Adrenal gland (tissue), 9 donors: ENCODE measurements at regions not wholly inside any gene's neighbourhood (a gene's known extent, or its start where the extent isn't known, plus 50 kb on each side); places are given as distances from the start of the nearest gene placed in this dataset.

Experiments
- DNase-seq, 7 donors: peaks; one replicate each; pipeline ENCODE4 v3.0.0-alpha.2; 2019 to 2020
- H3K27ac ChIP-seq, 5 donors: fragments of 200-600 bp; sonication (generic) in 4 of 5; 1 replicate in 3 of 5; 2 replicates in 2 of 5; pipeline versions ENCODE4 v1.5.1 to v1.8.0; 2016 to 2020; ENCODE audit warnings: mild to moderate bottlenecking in 1 of 5
- H3K27me3 ChIP-seq: fragments of 200-600 bp; 2 replicates; pipeline ENCODE4 v1.8.0; 2021
- H3K36me3 ChIP-seq, 2 donors: fragments of 200-600 bp; replicated peaks in 1 of 2; 1 replicate in 1 of 2; 2 replicates in 1 of 2; pipeline versions ENCODE4 v1.5.1 to v1.8.0; 2018 to 2022
- H3K4me1 ChIP-seq, 2 donors: fragments of 200-600 bp; replicated peaks in 1 of 2; 1 replicate in 1 of 2; 2 replicates in 1 of 2; pipeline versions ENCODE4 v1.5.1 to v1.8.0; 2018 to 2021
- H3K4me3 ChIP-seq, 4 donors: fragments of 200-600 bp; sonication (generic) in 3 of 4; one replicate each; pipeline ENCODE4 v1.5.1; 2016 to 2018
- H3K9me3 ChIP-seq, 3 donors: fragments of 200-600 bp; sonication (generic) in 1 of 3; replicated peaks in 1 of 3; 1 replicate in 2 of 3; 2 replicates in 1 of 3; pipeline versions ENCODE4 v1.5.1 to v1.8.0; 2016 to 2021
- POLR2A ChIP-seq, 2 donors: fragments of 450-650 bp; IDR thresholded peaks; one replicate each; pipeline ENCODE4 v1.6.1; 2017; ENCODE audit warnings: antibody characterized with exemption in 2 of 2, mild to moderate bottlenecking in 2 of 2, moderate library complexity in 1 of 2
- WGBS, 4 donors: extraction: QIAGEN DNeasy Blood & Tissue Kit in 2 of 4; methylation state at CpG; one replicate each; pipeline versions ENCODE4 v1.1.5 to v1.1.7; 2013 to 2017; 5-methylcytosine and 5-hydroxymethylcytosine counted together
- intact Hi-C, 2 donors: fragments of 100-400 bp; cut with DNase I; formaldehyde crosslinking; loops; one replicate each; pipeline versions ENCODE4 v1.14.1 to v1.15.0; 2022 to 2023
- TF ChIP-seq, protein P1 (sequence below), 6 experiments: fragments of 450-650 bp in 4 of 6; fragments of 200-600 bp in 2 of 6; sonication (generic) in 1 of 6; IDR thresholded peaks; 1 replicate in 5 of 6; 2 replicates in 1 of 6; pipeline versions ENCODE4 v1.5.1 to v1.8.0; 2016 to 2021; ENCODE audit warnings: antibody characterized with exemption in 6 of 6, mild to moderate bottlenecking in 2 of 6, moderate library complexity in 1 of 6
- donor health status: healthy with polysubstance abuse.
- donor health status: Bipolar disorder and iron deficiency.
- donor health status: DM: yes; HTN: yes; CAD: no.
- donor health status: DM: no; HTN: no; CAD: no.
- donor health status: DM: no; HTN: no; CAD: no.

DNA sequence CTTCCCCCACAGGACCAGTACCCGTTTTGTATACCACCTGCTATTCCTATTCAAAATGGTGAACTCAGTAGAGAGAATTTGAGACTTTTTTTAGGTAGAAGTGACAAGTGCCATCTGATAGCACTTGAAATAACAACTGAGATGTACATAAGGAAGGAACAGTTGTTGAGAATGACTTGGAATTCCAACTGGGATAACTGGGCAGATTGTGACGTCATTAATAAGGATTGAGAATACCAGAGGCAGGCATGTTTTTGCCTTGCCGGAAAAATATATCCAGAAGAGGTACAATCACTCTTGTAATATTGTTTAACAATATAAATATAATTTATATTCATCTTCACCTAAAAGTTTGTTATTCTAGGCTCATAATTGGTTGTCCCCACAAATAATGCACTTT lies 454.1 kb upstream of the RGMA start:
- intact Hi-C loops, result no loop called here
- Histone ChIP-seq H3K27me3 (no peaks in the 10 kb centered on the region), H3K4me3 (no peak overlapping the region), H3K9me3 (no peaks in the 10 kb centered on the region), H3K4me1 (no peaks in the 10 kb centered on the region), H3K27ac (no peak overlapping the region), H3K36me3 (no peaks in the 10 kb centered on the region)
- WGBS, 4 donors, result 41 to 75% (median 62%) methylated on average over 3 of the region's 3 CpGs
- TF ChIP-seq, protein P1, sequence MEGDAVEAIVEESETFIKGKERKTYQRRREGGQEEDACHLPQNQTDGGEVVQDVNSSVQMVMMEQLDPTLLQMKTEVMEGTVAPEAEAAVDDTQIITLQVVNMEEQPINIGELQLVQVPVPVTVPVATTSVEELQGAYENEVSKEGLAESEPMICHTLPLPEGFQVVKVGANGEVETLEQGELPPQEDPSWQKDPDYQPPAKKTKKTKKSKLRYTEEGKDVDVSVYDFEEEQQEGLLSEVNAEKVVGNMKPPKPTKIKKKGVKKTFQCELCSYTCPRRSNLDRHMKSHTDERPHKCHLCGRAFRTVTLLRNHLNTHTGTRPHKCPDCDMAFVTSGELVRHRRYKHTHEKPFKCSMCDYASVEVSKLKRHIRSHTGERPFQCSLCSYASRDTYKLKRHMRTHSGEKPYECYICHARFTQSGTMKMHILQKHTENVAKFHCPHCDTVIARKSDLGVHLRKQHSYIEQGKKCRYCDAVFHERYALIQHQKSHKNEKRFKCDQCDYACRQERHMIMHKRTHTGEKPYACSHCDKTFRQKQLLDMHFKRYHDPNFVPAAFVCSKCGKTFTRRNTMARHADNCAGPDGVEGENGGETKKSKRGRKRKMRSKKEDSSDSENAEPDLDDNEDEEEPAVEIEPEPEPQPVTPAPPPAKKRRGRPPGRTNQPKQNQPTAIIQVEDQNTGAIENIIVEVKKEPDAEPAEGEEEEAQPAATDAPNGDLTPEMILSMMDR (IDR thresholded peaks at IDR 0.05), result no peak
- no peak for DNase-seq

DNA sequence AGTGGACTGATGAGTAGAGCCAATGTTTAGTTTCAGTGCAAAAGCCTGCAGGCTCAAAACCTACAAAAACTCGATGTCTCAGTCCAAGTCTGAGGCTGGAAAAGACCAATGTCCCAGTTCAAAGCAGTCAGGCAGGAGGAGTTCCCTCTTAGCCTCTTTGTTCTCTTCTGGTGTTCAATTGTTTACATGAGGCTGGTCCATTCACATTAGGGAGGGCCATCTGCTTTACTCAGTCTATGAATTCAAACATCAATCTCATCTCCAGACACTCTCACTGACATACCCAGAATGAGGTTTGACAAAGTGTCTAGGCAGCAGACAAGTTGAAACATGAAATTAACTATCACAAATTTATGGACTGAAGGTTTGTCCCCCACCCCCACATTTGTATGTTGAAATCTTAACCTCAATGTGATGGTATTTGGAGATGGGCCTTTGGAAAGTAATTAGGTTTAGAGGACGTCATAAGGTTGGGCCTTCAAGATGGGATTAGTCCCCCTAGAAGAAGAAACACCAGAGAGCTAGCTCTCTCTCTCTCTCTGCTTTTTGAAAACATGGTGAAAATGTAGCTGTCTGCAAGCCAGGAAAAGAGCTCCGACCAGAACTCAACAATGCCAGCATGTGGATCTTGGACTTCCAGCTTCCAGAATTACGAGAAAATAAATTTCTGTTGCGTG lies 438.5 kb upstream of the RGMA start:
- Histone ChIP-seq H3K36me3 (no peaks in the 10 kb centered on the region), H3K4me3 (no peak overlapping the region), H3K4me1 (no peaks in the 10 kb centered on the region), H3K27me3 (no peaks in the 10 kb centered on the region), H3K9me3 (no peaks in the 10 kb centered on the region), H3K27ac (no peak overlapping the region)
- TF ChIP-seq, protein P1 (IDR thresholded peaks at IDR 0.05), result no peak
- no peak for TF ChIP-seq POLR2A (IDR thresholded peaks at IDR 0.05)
- intact Hi-C loops, result no loop called here
- no peak for DNase-seq
- WGBS, 4 donors, result 69 to 77% (median 73%) methylated on average over 5 of the region's 5 CpGs

DNA sequence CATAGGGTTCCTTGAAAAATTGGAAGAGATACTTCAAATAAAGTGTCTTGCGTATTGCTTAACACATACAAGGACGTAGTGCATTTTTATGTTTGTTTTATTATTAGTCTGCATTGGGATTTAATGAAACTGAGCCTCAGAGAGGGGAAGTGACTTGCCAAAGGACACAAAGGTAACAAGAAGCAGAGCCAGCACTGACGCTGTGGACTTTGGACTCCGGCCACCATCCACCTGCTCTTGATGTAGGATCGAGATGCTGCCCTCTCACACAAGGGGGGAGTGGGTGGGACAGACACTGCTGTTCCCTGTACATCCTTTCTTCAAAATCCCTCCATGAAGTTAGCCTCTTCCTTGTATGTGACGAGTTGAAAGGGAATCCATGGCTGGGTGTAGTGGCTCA lies 435.4 kb upstream of the RGMA start:
- no peak overlapping the region for H3K27ac ChIP-seq
- DNase-seq, result no peak

DNA sequence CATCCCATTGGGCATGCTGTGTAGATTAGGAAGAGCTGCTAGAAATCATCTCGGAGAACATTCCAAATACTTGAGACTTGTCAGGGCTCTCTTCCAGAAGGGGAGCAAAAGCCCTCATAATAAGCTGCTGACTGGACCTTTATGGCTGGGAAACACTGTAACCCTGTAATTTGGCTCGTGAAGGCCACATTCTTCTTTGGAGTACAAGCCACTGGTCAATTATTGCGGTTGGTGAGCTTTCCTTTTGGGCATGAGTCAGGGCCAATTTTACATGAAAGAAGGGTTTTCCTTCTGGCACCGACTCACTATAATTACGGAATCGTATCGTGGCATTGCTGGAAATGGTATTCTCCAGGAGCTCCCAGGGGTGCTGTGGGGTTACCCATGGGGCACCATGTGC lies 434.5 kb upstream of the RGMA start:
- Histone ChIP-seq H3K9me3 (no peaks in the 10 kb centered on the region), H3K27me3 (peaks cover 4% of the 10 kb centered on the region), H3K36me3 (no peaks in the 10 kb centered on the region), H3K4me3 (no peak overlapping the region), H3K4me1 (no peaks in the 10 kb centered on the region), H3K27ac (no peak overlapping the region)
- intact Hi-C loops, result no loop called here
- TF ChIP-seq, protein P1 (IDR thresholded peaks at IDR 0.05), result no peak
- no peak for TF ChIP-seq POLR2A (IDR thresholded peaks at IDR 0.05)
- DNase-seq, result no peak
- WGBS, 4 donors, result 61 to 72% (median 66%) methylated on average over 7 of the region's 7 CpGs

More for the DNA sequence above, 435.4 kb upstream of the RGMA start:
- Histone ChIP-seq H3K9me3 (no peaks in the 10 kb centered on the region), H3K4me1 (no peaks in the 10 kb centered on the region), H3K36me3 (no peaks in the 10 kb centered on the region), H3K27me3 (peaks cover 4% of the 10 kb centered on the region), H3K4me3 (no peak overlapping the region)
- WGBS, 4 donors, result 70 to 80% (median 77%) methylated on average over 6 of the region's 6 CpGs
- intact Hi-C loops, result no loop called here
- no peak for TF ChIP-seq POLR2A (IDR thresholded peaks at IDR 0.05)
- TF ChIP-seq, protein P1 (IDR thresholded peaks at IDR 0.05), result no peak
